Midbrain (tissue), 1 donor: ENCODE measurements at regions not wholly inside any gene's neighbourhood (a gene's known extent, or its start where the extent isn't known, plus 50 kb on each side); places are given as distances from the start of the nearest gene placed in this dataset.

Experiments used
- DNase-seq: peaks from one replicate; lab custom pipeline; 2025; lab: John Stamatoyannopoulos, UW

GRCh38 chr1:68378296-68379084, 71.3 kb downstream of the RPE65 start:
- no peak for DNase-seq

GRCh38 chr1:68377098-68377497, 72.7 kb downstream of the RPE65 start:
- no peak for DNase-seq

- no peak for DNase-seq
Measured at GRCh38 chr1:68376441-68376840, 73.3 kb downstream of the RPE65 start.

- DNase-seq = peak; percentile 8
Measured at GRCh38 chr1:68375919-68376318, 73.8 kb downstream of the RPE65 start.

- DNase-seq = no peak
Measured at GRCh38 chr1:68373173-68373572, 76.6 kb downstream of the RPE65 start.

GRCh38 chr1:68372487-68372886, 77.3 kb downstream of the RPE65 start:
- no peak for DNase-seq

GRCh38 chr1:68370101-68370915, 79.4 kb downstream of the RPE65 start:
- no peak for DNase-seq

GRCh38 chr1:68366572-68366971, 83.2 kb downstream of the RPE65 start:
- no peak for DNase-seq

GRCh38 chr1:68365709-68366382, 83.9 kb downstream of the RPE65 start:
- no peak for DNase-seq

GRCh38 chr1:68363339-68363738, 86.4 kb downstream of the RPE65 start:
- DNase-seq = no peak

- DNase-seq = peak; percentile 5
Measured at GRCh38 chr1:68361346-68361910, 88.3 kb downstream of the RPE65 start.

GRCh38 chr1:68359045-68359444, 90.7 kb downstream of the RPE65 start:
- DNase-seq = no peak

- peak; percentile 33 for DNase-seq
Measured at GRCh38 chr1:68358439-68358838, 91.3 kb downstream of the RPE65 start.

- no peak for DNase-seq
Measured at GRCh38 chr1:68355614-68356013, 94.1 kb downstream of the RPE65 start.

- DNase-seq = no peak
Measured at GRCh38 chr1:68352202-68352601, 97.6 kb downstream of the RPE65 start.

GRCh38 chr1:68347415-68347814, 102.3 kb downstream of the RPE65 start:
- peak; percentile 17 for DNase-seq

- DNase-seq = peak; percentile 22
Measured at GRCh38 chr1:68346188-68346808, 103.5 kb downstream of the RPE65 start.

GRCh38 chr1:68344208-68344607, 105.5 kb downstream of the RPE65 start:
- DNase-seq = no peak

GRCh38 chr1:68340951-68341350, 108.6 kb upstream of the WLS start:
- no peak for DNase-seq

GRCh38 chr1:68339505-68339904, 107.2 kb upstream of the WLS start:
- DNase-seq = no peak

GRCh38 chr1:68338081-68338480, 105.8 kb upstream of the WLS start:
- DNase-seq = no peak

GRCh38 chr1:68332041-68332440, 99.7 kb upstream of the WLS start:
- no peak for DNase-seq
